ENCODE measurements at regions not wholly inside any gene's neighbourhood (a gene's known extent, or its start where the extent isn't known, plus 50 kb on each side); places are given as distances from the start of the nearest gene placed in this dataset.

GRCh38 chr7:144937199-144937598 lies 101.3 kb upstream of the TPK1 start:
- FAIRE-seq (no peak), DNase-seq (ENCODE audit: low read depth, low spot score) (no peak)
- Histone ChIP-seq H3K27ac (ENCODE audit: insufficient read depth, low read depth, low read length) (no peak overlapping the region), H3K9me3 (replicated peaks; ENCODE audit: control insufficient read depth, insufficient read depth, low read length) (peaks cover 2% of the 10 kb centered on the region), H3K36me3 (ENCODE audit: control insufficient read depth in 2 of 2, extremely low read depth in 1 of 2, insufficient read depth in 2 of 2, low read length in 2 of 2) (no peaks in the 10 kb centered on the region), H4K20me1 (replicated peaks; ENCODE audit: control insufficient read depth, extremely low read depth, insufficient read depth, low read length) (no peaks in the 10 kb centered on the region), H3K4me3 (replicated peaks in 1 of 3; ENCODE audit: insufficient read depth in 1 of 3, low read depth in 1 of 3, low read length in 3 of 3) (no peak overlapping the region), H3K9me1 (replicated peaks; ENCODE audit: control insufficient read depth, extremely low read depth, insufficient read depth, low read length) (no peaks in the 10 kb centered on the region), H3K4me2 (ENCODE audit: insufficient read depth, low read length) (no peak overlapping the region), H3K4me1 (ENCODE audit: control insufficient read depth, extremely low read depth, insufficient read depth, low read length) (no peaks in the 10 kb centered on the region), H3K9ac (replicated peaks; ENCODE audit: extremely low read depth, insufficient read depth, low read length) (no peak overlapping the region), H3K79me2 (ENCODE audit: control insufficient read depth, insufficient read depth, low read length) (no peaks in the 10 kb centered on the region), H2AFZ (ENCODE audit: low read depth, low read length) (no peak overlapping the region), H3K27me3 (ENCODE audit: control insufficient read depth in 2 of 2, insufficient read depth in 2 of 2, low read length in 2 of 2) (no peaks in the 10 kb centered on the region)
- dilution Hi-C loops (cut with MboI; ENCODE audit: extremely low pct_ligation_motif_present, low sequenced_read_pairs) = no loop called here
- intact Hi-C loops (cut with micrococcal nuclease) = no loop called here
- TF ChIP-seq MAX (IDR thresholded peaks at IDR 0.05; ENCODE audit: insufficient read depth, insufficient read length) = no peak
- no peak for TF ChIP-seq POLR2A (IDR thresholded peaks at IDR 0.05; ENCODE audit: low read depth, low read length)
- no peak for TF ChIP-seq CTCF (IDR thresholded peaks at IDR 0.05; ENCODE audit: extremely low read depth in 1 of 2, insufficient read depth in 1 of 2, low read depth in 1 of 2, low read length in 2 of 2)
- no peak for TF ChIP-seq GATA2 (IDR thresholded peaks at IDR 0.05; ENCODE audit: insufficient read depth, insufficient read length, low read depth, low read length)
- no peak for TF ChIP-seq MYC (IDR thresholded peaks at IDR 0.05; ENCODE audit: low read depth, low read length)
- TF ChIP-seq JUN (IDR thresholded peaks at IDR 0.05; ENCODE audit: borderline replicate concordance, insufficient read depth, insufficient read length, low read depth) = no peak
- no peak for TF ChIP-seq EZH2 (IDR thresholded peaks at IDR 0.05; ENCODE audit: borderline replicate concordance, low read depth, low read length, severe bottlenecking)
- TF ChIP-seq POLR2AphosphoS5 (IDR thresholded peaks at IDR 0.05; ENCODE audit: insufficient read depth, low read depth, low read length) = no peak
- no peak for TF ChIP-seq FOS (IDR thresholded peaks at IDR 0.05; ENCODE audit: borderline replicate concordance, insufficient read depth, low read length)
- BruUV-seq (replicated peaks) = no TSS peak
- ChIA-PET POLR2A (no interaction called here), CTCF (no interaction called here)

All from endothelial cell of umbilical vein (primary cell).